GM12891 (cell line): ENCODE measurements at regions not wholly inside any gene's neighbourhood (a gene's known extent, or its start where the extent isn't known, plus 50 kb on each side); places are given as distances from the start of the nearest gene placed in this dataset.

Experiments
- PAX5 ChIP-seq: IDR thresholded peaks from 2 replicates; pipeline ENCODE4 v1.6.1; 2011; ENCODE audit warnings: low read length, moderate library complexity, mild to moderate bottlenecking; ENCODE audit not compliant: insufficient read depth, severe bottlenecking
- POLR2A ChIP-seq: IDR thresholded peaks from 2 replicates; pipeline ENCODE4 v1.6.1; 2011; ENCODE audit warnings: low read depth, low read length, control low read depth
- POLR2AphosphoS5 ChIP-seq: IDR thresholded peaks from 2 replicates; pipeline ENCODE4 v1.6.1; 2011; ENCODE audit warnings: low read depth, low read length, control low read depth
- POU2F2 ChIP-seq: IDR thresholded peaks from 2 replicates; pipeline ENCODE4 v1.6.1; 2011; ENCODE audit warnings: low read depth, mild to moderate bottlenecking, control low read depth, low read length, moderate library complexity
- TAF1 ChIP-seq: IDR thresholded peaks from 2 replicates; pipeline ENCODE4 v1.6.1; 2011; ENCODE audit warnings: low read depth, low read length, control low read depth

GRCh38 chr10:45229823-45230222, 85.6 kb downstream of the OR13A1 start:
- no peak for TF ChIP-seq POLR2AphosphoS5
- no peak for TF ChIP-seq POLR2A
- TF ChIP-seq TAF1: no peak
- TF ChIP-seq PAX5: no peak
- TF ChIP-seq POU2F2: no peak
